RPMI8226 (cell line): ENCODE measurements at regions not wholly inside any gene's neighbourhood (a gene's known extent, or its start where the extent isn't known, plus 50 kb on each side); places are given as distances from the start of the nearest gene placed in this dataset.
"Not testable (repeated sequence)": the region's sequence is repeated elsewhere in the genome, so short reads cannot be mapped to it uniquely, and the experiment has no call there.

ENCODE experiments used
- DNase-seq: peaks from one replicate; pipeline ENCODE4 v3.0.0-alpha.2; 2015

DNA sequence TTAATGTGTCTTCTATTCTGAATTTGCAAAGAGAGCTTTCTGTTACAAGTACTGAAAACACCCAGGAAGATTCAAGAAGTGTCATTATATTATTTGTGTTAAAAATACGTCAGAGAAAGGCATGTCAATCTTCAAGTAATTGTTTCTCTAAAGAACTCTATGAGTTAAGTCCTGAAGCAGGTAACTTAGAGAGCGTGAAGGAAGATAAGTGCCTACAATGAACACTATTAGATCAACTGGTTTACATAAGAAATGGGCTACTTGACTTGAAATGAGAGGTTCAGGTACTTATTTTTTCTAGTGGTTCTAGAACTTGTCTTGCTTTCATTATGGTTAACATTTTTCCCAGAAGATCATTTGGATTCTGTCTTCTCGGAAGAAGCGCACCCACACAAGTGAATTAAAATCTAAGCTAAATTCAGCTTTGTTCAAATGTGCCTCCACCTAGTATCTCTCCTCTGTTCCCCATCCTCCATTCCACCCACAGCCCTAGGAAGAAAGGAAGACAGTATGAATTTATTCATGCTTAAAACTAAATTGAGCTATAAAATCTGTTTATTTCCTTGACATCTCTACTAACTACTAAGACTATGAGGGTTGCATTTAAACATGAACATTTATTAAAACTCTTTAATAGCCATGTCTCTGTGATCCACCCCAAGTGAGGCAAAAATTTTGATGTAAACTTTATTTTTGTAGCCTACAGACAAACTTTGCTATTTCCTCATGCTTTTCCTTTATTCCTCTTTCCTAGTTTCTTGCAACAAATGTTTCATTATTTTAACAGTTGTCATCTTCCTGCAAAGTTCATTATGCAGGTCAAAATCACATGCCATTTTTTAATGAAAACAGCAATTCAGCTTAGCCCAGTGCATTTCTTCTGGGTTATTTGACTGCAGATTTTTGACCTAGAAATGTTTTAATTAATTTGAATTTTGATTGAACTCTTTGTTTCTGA is 206.8 kb downstream of the KCNJ2 start:
- no peak for DNase-seq

DNA sequence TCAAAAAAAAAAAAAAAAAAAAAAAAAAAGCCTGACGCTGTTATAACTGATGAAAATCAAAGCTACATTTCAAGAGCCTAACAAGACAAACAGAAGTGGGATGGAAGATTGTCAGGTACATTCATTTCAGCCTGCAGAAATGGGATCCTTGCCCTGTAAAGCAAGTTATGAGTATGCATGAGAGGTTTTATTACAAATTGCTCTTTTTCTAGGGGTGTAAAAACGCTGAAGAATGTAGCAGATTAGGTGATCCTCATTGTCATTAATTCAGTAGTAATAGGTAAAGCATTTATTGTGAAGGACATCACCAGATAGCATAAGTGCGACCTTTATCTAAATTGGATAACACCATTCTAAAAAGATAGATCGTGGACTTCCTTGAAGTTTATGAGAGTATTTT is 208.3 kb downstream of the KCNJ2 start:
- DNase-seq, result no peak

DNA sequence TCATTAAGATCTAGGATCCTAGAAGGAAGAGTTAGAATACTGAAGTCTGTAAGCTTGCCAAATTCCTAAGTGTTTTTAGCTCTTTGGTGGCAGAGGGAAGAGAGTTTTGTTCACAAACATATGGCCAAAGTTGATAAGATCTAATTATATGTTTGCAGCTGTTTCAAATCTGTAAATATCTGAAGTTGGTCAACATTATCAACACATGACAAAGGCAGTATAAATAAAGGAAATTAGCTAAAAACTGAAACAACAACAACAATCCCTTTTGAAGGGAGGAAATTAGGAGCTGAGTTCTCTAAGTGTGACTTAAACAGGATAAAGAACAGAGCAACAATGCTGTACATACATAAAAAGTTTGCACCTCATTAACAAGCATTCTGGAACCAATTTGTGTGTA is 208.7 kb downstream of the KCNJ2 start:
- DNase-seq, result no peak

DNA sequence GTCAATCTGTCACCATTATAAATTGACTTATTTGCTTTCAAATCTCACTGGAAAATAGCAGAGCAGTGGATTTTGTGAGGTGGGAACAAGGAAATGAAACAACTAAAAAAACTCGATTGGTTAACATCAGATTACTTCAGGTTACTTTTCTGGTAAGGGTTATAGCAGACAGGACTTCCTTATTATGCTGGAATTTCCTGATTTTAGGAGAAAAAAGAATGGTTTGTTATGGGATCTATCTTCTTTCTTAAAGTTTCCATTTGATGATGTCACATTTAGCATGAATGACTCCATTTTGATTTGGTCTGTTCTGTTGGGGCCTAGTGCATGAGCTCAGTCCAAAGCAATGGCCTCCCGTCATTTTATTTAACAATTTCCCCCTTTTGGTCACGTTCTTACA is 210.6 kb downstream of the KCNJ2 start:
- no peak for DNase-seq

DNA sequence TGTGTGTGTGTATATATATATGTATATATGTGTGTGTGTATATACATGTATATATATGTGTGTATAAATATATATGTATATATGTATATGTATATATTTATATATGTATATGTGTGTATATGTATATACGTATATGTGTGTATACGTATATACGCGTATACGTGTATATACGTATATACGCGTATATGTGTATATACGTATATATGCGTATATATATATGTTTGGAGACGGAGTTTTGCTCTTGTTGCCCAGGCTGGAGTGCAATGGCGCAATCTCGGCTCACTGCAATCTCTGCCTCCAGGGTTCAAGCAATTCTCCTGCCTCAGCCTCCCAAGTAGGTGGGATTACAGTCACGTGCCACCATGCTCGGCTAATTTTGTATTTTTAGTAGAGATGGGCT is 212.6 kb downstream of the KCNJ2 start:
- not testable (repeated sequence) for DNase-seq

DNA sequence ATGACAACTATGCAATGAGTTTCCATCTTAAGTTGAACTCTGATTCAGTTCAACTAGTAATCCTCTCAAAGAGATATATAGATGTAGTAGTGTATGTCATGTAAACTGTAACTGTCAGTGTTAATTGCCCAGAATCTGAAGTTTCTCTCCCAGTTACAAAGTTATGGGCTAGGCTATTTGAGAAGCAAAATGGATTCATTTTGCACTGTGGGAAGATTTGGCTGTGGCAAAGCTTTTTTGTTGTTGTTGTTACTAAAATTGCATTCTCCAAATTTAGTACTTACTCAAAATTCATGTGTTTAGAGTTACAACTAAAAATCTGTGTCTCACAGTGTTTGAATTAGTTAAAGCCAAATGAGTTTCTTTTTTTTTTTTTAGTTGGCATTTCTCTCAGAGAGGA is 219.0 kb downstream of the KCNJ2 start:
- DNase-seq, result no peak

DNA sequence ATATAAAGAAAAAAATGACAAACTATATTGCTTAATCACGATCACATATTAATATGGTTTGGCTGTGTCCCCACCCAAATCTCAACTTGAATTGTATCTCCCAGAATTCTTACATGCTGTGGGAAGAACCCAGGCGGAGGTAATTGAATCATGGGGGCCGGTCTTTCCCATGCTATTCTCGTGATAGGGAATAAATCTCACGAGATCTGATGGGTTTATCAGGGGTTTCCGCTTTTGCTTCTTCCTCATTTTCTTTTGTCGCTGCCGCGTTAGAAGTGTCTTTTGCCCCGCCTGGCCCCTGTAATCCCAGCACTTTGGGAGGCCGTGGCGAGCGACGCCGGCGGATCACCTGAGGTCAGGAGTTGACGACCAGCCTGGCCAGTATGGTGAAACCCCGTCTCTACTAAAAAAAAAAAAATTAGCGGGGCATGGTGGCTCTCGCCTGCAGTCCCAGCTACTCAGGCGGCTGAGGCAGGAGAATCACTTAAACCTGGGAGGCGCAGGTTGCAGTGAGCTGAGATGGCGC is 220.0 kb downstream of the KCNJ2 start:
- DNase-seq, result not testable (repeated sequence)

DNA sequence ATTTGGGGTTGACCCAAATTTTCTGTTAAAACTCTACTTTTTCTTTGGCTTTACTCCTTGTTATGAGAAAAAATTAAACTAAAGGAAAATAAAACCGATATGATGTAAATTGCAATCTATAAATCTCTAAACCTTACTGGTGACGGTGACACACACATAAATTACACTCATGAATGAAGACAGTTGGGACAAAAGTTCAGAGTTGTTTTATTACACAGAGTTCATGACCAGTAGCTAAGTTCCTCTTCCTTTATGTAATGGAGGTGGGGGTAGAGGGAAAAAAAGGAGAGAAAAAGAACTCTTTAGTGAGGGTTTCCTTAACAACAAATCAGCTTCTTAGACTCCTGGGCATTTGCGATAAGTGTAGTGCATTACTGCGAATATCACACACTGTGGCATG is 220.7 kb downstream of the KCNJ2 start:
- DNase-seq, result no peak

DNA sequence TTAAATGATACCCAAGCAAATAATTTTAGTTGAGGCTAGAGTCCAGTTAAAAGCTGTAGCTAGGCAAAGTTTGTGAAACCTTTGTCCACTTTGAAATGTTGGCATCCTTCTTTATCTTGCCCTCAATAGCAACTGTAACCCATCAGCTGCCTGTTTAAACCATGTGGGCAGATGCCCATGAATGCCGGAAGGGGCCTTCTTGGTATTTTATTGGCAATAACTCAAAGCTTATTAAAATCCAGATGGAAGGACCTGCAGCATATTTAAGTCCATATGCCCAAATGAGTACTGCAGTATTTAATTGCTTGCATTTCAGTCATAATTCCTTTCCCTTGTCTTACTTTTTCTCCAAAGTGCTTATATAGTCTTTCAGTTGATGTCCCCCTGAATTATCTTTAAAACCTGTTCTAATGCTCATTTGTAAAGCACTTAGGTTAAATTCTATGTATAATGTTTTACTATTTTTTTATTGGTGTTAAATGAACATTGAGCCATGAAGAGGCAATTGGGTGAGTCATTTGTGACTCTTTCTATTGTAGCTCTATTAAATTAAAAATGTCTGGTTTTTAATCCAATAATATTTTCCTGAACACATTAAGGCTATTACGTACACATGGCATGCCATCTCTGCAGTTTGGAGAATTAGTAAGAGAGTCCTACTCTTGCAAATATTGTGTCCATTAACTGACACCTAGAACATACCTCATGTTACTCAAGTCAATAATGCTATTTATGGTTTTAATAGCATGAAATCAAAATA is 225.3 kb downstream of the KCNJ2 start:
- no peak for DNase-seq

DNA sequence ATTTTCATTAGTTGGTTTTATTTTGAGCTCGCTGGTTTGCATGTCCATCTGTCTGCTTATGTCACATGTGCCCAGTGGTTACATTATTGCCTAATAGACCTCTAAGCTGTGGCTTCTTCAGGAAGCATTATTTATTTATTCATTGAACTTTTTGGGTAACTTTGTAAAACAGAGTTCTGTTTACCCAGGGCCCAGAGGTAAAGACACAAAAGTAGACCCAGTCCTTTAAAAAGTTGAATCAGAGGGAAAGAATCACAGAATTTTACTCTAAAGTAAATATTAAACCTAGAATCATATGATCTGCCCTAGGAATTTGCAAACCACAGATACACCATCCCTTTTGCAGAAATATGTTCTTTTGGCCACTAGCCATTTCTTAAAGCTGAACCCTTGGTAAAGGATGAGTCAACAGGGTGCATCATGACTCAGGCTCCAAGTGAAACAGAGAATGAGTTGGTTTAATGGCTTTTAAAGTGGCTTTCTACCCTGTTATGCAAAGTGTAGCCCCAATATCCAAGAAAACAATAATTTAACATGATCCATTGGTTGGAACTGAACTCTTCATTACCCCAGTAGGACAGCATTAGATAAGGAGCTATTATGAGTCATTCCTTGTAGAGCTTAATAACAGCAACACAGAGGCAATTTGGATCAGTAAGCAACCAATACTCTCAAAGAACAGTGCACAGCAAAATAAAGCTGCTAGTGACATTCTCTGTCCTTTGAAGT is 236.3 kb downstream of the KCNJ2 start:
- DNase-seq, result peak; percentile 5

DNA sequence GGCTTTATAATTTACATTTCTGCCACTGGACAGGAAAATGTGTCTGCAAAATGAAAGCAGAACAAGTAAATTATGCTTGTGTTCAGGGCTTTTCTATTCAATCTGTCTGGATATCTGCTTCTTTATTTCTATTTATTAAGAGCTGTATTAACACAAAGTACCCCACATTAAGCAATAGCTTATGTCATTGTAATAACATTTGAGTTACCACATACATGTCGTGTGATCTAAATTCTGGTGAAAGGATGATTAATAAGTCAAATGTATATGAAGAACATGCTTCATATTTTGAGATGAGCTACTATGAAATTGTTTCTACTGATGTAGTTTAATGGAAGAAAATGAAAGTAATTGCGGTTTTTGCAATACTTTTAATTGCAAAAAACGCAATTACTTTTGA is 238.2 kb downstream of the KCNJ2 start:
- no peak for DNase-seq

DNA sequence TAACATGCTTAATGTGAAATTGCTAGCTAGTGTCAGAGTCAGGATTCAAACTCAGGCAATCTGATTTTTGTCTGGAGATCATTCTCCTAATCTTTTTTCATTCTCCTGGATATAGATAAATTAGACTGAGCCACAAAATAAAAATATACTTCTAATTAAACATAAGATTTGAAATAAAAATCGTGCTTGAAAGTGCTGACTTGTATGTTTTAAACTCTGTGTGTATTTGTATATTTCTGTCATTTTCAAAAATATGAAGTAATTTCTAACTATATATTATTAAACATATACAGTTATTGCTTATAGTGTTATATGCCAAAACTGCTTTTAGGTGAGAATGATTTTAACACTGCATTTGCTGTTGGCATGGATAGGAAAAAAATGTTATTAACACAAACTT is 239.4 kb downstream of the KCNJ2 start:
- DNase-seq, result no peak

DNA sequence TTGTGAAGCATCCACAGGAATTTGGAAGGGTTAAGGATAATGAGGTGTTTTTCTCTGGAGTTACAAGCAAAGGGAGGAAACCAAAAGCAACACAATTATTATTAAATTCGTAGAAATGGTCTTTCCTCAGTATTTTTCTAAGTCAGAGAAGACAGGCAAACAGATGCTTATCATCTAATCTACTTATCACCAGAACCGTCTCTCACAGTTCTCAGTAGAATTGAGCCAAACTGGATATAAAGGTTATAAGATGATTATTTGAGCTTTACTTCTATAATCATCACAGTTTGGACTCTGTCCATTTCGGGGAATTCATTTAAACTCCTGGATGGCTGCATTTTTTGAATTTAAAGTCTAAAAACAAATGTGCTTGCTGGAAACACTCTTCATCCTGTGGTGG is 245.0 kb downstream of the KCNJ2 start:
- DNase-seq, result no peak

DNA sequence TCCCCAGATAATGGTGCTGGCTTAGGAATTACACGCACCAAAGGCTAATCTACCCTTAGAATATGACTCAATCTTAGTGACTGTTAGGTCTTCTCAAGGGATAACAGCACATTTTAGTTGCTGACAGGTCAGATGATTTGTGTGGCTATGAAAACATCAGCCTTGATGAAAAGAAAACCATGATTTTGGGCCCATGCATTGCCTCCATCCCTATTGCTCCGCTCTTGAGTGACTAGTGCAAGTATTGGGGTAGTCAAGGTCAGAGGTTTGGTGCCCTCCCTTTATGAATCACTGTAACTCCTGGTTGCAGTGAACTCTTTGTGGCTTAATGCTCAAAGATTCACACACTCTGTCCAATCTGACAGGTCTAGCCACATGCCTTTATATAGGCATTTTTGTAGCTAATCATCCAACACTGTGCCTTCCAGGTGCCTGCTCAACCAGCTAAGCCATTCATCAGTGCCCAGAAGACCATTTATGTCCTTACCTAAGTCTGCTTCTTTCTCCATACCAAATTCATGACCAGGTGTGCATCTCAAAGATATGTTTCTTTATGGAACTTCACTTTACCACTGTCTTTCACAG is 251.6 kb downstream of the KCNJ2 start:
- no peak for DNase-seq

DNA sequence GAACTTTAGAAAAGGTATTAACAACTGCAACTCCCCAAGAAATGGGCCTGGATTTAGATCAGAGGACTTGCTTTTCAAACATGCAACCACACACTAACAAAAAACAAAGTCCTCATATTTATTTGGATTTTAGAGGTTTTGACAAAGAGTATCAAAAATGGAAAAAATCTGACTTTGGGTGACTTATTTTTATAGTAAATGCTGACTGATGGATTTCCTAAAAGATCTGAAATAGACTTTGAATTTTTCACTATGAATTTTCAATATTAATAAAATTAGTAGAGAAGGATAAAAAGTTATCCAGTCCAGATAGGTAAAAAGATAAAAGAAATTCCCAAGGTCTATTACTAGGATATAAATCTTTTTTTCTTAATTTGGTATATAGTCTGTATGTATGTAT is 253.5 kb downstream of the KCNJ2 start:
- no peak for DNase-seq

DNA sequence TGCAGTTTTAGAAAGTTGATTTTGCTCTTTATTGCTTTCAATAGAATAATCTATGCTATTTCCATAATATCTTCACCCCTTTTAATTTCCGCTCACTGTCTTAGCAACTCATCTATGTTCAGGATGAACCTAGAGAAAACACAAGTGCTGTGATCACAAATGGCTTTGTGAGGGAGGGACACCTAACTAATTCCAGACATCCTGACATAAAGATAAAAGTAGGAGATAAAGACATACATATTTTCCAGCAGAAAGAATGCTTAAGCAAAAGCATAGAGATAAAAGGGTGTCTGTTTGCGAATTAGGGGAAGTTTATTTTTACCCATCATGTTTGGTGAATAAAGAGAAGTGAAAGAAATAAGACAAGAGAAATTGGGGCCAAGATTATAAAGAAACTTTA is 254.2 kb downstream of the KCNJ2 start:
- no peak for DNase-seq

DNA sequence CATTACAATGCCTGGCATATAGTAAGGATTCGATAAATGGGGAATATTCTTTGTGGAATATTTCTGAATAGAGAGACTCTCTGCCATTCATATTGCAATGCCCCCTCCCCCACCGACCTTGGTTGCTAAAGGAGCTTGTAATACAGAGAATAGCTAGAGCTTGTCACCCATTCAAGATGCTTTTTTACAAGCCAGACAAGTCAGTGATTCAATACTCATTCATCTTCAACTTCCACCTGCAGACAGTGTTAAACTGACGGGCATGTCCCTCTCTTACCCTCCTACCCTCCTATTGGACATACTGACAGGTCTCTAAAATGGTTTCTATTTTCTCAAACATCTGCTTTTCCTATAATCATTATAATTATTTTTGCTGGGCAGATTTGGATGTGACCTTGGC is 257.4 kb downstream of the KCNJ2 start:
- no peak for DNase-seq

DNA sequence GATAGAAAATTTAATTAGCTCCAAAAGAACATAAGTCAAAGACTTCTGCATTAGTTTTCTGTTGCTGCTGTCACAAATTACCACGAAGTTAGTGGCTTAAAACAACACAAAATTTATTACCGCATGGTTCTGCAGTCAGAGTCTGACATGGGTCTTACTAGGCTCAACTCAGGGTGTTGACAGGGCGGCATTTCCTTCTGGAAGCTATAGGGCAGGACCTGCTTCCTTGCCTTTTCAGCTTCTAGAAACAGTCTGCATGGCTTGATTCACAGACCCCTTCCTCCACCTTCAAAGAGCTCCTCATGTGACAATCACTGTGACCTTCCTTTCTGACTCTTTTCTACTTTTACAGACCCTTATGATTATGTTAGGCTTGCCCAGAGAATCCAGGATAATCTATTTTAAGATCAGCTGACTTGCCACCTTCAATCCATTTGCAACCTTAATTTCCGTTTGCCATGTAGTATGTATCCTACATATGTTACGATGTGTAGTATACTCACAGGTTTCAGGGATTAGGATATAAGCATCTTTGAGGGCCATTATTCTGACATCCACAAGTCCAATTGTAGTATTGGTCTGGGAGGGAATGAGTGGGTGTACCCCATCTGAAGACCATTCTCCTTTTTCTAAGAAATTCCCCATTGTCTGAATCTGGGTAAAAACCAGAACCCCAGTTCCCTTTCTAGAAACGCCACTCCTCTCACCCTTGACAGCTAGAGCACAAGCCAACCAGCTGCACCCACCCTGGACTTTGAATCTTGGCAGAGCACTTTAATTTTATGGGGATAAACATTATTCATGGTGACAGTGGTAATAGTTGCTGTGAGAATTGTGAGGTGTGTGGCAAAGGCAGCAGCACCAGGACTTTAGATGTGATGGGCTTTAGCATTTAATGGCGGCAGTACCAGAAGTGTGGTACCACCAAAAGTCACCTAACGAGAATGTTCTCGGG is 265.5 kb downstream of the KCNJ2 start:
- no peak for DNase-seq

DNA sequence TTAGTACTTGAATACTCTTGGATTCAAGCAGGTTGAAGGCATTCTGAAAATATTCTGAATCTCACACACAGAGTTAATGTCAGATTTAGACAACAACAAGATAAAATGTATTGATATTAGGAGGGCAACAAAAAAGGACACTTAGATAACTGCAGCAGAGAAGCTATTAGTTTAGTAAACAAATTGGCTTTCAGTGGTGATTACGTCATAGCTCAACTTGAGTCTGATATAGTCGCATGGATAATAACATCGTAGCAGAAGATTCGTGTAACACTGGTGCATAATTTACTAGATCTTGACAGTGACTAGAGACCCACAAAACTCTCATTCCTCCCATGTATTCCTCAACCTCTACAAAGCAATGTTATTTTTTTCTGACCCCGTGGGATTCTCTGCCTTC is 268.3 kb downstream of the KCNJ2 start:
- DNase-seq, result no peak

DNA sequence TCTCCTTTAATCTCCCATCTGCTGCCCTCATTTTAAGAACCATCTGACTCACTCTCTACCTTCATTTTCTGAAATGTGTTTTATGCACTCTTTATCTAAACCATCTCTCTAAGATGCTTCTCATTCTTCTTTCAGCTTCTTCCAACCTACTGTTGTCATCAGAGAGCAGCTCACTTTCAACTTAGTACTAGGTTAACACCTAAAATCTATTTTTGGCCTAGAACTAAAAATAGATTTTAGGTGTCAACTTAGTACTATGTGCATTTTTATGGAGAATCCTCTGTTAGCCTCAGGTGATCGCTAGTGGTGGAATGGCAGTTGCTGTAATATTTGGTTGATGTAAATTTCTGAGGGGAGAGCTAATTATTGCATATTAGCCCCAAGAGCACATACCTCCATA is 277.1 kb downstream of the KCNJ2 start:
- DNase-seq, result no peak

DNA sequence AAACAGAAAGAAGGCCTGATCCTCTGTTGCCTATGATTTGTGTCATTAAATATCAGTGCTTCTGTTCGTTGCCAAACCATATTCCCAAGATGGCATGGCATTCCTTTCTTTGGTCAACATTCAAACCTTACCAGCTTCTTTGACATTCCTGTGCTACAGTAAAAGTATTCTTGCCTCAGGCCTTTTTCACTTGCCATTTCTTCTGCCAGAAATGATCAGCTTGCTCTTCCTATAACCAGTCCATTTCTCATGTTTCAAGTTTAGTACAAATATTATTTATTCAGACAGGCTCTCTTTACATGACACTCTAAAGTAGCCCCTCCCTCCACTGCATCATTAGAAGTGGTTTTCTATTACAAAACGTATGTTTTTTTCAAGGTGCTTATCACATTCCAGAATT is 278.3 kb downstream of the KCNJ2 start:
- DNase-seq, result no peak

DNA sequence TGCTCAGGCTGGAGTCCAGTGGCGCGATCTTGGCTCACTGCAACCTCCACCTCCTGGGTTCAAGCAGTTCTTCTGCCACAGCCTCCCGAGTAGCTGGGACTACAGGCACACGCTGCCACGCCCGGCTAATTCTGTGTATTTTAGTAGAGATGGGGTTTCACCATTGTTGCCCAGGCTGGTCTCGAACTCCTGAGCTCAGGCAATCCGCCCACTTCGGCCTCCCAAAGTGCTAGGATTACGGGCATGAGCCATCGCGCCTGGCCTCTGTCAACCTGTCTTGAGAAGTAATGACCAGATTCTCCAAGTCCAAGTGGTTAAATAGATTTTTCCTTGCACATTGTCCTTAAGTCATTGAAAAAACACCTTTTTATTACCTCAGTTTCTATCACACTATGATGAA is 283.7 kb downstream of the KCNJ2 start:
- not testable (repeated sequence) for DNase-seq
